NCI-H2029 (cell line): ENCODE measurements at regions not wholly inside any gene's neighbourhood (a gene's known extent, or its start where the extent isn't known, plus 50 kb on each side); places are given as distances from the start of the nearest gene placed in this dataset.

Source experiments
- DNase-seq: peaks from one replicate; lab custom pipeline; 2025; lab: John Stamatoyannopoulos, UW

DNA sequence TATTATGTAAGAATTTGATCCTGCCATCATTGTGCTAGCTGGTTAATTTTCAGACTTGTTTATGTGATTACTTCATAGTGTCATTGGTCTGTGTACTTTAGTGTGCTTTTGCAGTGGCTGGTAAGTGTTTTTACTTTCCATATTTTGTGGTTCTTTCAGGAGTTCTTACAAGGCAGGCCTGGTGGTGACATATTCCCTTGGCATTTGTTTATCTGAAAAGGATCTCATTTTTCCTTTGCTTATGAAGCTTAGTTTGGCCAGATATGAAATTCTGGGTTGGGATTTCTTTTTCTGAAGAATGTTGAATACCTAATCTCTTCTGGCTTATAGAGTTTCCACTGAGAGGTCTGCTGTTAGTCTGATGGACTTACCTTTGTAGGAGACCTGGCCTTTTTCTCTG lies 72.8 kb upstream of the MC4R start:
- DNase-seq, result no peak

DNA sequence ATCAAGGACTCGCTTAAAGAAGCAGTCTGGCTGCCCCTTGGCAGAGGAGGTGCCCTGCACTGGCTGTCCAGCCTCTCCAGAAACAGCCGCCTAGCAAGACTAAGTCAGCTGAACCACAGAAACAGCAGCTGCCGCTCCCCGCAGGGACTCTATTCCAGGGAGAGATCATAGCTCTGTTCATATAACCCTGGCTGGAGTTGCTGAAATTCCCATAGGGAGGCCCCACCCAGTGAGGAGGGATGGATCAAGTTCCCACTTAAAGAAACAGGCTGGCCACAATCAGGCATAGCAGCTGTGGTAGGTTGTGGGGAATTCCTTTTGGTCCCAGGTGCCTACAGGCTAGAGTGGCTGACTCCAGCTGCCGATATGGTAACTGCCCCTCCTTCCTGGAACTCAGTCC lies 74.2 kb upstream of the MC4R start:
- DNase-seq, result no peak

GRCh38 chr18:60448487-60449267 lies 76.1 kb upstream of the MC4R start:
- no peak for DNase-seq

DNA sequence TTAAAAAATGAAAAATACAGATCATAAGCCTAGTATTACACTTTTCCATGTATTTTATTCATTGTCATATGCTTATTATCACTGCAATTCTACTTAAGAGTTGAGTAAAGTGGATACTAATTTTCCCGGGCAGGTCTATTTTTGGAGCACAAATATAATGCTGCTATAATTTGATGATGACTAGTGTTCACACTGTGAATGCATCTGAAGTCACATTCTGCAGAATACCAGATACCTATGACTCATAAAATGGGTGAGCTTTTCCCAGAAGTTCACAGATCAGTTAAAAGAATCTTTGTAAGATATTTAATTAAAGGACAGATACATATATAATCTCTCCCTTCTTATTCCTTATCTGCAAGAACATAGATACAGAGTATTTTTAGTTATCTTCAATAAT lies 79.8 kb upstream of the MC4R start:
- DNase-seq, result no peak

DNA sequence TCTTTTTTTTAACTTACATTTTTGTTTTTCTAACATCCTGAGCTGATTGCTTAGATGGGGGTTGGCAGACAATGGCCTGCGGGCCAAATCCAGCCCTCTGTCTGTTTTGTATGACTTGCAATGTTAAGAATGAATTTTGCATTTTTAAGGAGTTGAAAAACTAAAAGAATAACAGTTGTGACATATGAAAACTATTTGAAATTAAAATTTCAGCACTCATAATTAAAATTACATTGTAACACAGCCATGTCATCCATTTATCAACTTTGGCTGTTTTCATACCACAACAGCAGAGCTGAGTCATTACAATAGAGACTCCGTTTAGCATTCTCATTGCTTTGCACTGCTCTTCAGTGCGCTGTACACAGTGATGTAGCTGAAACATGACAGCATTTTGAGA lies 94.1 kb upstream of the MC4R start:
- DNase-seq, result no peak

- no peak for DNase-seq
These were observed 97.0 kb upstream of the MC4R start for GRCh38 chr18:60469387-60470100.

DNA sequence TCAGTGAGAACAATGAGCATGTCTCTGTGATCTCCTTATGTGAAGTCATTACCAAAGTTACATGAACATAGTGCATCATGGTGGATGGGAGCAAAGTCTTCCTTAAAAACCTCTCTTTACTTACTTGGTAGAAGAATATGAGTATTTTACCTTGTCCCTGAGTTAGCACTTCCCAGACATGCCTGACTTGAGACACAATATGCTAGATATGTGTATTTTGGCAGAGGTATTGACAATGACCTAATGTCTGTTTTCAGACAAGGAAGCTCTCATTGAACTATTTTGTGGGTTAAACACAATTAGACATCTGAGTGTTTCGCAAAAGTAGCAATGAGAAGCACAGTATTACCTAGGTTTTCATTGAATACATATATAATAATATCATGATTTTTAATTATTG lies 99.1 kb upstream of the MC4R start:
- peak; percentile 63 for DNase-seq

GRCh38 chr18:60485201-60485600 lies 112.6 kb upstream of the MC4R start:
- DNase-seq, result no peak

DNA sequence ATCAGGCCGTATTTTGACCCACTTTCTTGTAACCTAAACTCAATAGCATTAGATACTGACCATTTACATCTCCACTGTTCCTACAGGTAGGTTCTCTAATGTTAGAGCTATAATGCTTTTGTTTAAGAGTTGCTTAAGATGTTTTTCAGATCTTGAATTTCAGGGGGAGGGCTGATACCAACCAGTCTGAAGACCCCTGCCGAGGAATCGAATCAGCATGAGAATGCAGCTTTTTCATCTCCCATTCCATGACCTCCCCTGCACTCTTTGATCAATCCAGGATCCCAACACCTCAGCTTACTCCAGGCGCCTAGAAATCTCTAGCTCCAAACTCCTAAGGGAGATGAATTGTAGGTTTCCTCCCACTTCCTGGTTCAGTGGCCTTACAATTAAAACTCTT lies 120.5 kb upstream of the MC4R start:
- DNase-seq, result no peak

DNA sequence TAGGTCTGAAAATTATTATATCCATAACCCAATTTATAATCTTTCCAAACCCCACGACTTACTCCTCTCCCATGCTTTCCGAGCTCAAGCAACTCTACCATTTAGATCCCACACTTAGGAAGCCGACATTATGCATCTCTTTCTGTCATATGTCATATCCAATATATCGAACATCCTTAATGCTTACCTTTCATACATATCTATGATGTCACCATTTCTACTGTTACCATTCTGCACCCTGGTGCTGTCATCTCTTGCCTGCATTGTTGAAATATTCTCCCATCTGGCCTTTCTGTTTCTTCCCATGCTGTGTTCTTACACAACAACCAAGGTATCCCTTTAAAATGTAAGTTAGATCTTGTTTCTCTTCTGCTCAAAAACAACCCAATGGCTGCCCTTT lies 127.1 kb upstream of the MC4R start:
- DNase-seq, result no peak

DNA sequence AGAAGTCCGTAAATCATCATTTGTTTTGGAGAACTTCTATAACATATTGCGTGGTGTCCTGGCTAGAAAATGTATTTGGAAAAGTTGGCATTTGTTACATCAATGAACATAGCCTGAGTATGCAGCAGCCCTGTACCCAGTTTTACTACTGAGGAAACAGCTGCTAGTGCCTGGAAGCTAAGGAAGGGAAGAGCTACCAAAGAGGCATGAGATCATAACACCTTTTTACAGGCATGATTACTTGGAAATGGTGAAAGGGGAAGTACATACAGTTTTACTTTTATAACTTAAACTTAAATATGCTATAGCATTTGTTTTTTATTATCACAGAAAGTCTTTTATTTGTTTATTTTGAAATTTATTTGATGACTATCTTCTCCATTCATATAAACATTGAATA lies 128.4 kb upstream of the MC4R start:
- DNase-seq, result no peak

DNA sequence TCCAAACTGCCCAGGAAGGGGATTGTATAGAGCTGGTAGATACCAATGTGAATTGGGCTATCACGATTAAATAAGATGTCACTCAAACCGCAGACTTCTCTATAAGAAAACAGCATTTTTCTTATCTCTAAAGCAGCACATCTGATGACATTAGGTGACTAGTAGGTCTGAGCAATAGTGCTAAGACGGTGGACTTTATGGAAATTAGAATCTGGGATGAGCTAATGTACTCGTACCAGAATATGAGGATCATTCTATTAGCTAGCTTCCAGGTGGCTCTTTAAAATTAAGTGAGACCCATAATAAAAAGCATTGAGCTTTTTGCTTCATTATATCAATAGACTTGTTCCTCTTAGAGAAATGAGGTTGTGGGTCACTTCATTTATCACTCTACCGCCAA lies 130.0 kb upstream of the MC4R start:
- no peak for DNase-seq

DNA sequence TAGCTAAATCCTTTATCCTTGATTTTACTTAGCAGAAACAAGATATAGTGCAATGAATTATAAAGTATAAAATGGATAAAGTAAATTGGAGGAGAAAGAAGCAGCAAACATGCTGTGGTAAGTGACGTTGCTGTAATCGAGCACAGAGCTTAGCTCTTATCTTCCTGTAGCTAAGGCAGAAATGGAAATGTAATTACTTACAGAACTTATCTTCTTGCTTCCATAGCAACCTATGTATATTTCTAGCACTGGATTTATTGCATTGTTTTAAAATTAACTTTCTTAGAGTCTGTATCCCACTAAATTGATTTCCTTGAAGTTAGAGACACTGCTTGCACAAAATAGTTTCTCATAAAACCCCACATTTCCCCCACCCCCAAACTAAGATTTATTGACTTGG lies 130.6 kb upstream of the MC4R start:
- no peak for DNase-seq

DNA sequence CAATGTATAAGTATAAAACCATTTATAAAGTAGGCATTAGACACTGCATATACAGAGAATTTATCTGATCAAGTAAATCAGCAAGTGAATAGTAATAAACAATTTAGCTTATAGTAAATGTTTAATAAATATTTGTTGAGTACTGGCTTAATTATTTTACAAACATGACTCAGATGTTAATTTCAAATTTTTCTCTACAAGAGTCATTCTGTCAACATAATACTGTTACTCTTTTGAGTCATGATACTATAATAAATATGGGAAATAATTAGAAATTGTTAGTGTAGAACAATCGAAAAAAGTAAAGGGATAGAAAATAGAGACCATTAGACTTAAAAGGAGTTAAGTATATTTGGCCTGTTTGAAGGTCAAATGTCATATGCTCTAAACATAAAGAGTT lies 133.6 kb upstream of the MC4R start:
- no peak for DNase-seq

DNA sequence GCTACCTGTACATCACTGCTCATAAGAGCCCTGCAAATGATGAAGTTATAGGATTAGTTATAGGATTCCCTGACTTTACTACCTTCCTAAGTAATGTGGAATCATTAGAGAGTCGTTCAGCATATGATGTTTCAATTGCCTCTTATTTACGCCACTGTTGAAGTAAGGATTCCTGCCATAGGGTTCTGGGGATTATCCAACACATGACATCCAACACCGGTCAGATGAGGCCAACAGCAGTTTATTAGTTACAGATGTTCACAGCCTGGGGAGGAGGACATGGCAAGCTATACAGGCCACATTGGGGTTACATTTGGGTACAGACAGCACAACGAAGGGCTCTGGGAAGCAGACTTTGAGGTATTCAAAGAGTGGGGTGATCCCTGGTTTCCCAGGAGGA lies 134.1 kb upstream of the MC4R start:
- DNase-seq, result no peak

DNA sequence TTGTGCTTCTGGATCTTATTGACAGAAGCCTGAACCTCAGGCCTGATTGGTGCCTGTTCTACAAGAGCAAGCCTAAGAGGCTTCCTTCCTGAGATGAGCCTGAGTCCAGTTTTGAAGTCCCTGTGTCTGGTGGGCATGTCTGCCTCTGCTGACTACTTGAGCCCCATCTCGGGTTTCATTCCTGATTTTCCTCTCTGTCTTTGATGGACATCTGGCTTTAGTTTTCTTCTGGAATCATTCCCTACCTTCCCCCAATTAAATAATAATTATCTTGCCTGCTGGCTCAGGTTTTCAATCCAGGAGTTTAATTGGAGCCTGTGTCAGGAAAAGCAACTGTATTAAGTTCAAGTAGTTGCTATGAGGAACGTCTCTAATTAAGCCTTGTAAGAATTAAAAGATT lies 135.5 kb upstream of the MC4R start:
- DNase-seq, result no peak

DNA sequence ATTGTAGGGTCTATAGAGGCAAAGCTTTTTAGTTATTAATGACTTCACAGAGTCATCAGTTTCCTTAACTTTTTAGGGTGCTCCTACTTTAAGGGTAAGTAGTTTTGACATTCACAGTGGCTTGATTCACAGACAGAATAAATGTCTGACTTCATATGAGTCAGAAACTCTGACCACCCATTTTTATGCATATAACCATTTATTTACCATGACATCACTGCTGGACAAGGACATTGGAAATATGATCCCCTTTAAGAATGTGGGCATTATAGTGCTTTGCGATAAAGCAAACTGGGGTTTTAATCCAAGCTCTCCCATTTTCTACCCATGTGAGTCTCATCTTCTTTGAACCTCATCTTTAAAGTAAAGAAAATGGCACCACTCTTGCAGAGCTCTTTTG lies 162.0 kb upstream of the MC4R start:
- no peak for DNase-seq

GRCh38 chr18:60537074-60537473 lies 164.5 kb upstream of the MC4R start:
- no peak for DNase-seq

DNA sequence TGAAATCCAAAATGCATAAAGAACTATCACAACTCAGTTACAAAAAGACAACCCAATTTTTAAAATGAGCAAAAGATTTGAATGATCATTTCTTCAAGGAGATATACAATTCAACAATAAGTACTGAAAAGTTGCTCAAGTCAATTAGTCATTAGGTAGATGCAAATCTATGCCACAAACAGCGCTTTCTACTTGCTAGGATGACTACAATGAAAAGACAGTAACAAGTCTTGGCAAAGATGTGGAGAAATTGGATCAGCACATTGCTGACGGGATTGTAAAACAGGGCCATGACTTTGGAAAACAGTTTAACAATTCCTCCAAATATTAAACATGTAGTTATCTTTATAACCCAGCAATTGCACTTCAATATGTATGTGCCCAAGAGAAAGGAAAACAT lies 166.3 kb upstream of the MC4R start:
- no peak for DNase-seq

GRCh38 chr18:60541661-60542060 lies 169.1 kb upstream of the MC4R start:
- no peak for DNase-seq

DNA sequence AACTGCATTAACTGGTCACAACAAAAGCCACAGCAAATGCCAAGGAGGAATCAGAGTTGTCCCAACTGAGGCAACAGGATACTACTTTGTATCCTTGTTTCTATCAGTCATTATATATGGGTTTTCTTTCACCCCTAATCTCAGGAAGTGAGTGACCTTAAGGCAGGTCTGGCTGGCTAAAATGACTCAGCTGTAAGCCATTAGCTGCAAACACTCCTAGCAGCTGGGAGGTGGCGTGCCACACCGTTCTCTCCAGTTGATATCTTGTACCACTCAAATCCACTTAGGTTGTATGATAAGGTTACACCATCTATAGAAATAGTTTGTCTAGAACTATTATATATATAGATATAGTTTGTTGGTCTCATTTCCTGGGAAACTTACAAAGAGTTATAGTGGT lies 171.1 kb upstream of the MC4R start:
- no peak for DNase-seq

DNA sequence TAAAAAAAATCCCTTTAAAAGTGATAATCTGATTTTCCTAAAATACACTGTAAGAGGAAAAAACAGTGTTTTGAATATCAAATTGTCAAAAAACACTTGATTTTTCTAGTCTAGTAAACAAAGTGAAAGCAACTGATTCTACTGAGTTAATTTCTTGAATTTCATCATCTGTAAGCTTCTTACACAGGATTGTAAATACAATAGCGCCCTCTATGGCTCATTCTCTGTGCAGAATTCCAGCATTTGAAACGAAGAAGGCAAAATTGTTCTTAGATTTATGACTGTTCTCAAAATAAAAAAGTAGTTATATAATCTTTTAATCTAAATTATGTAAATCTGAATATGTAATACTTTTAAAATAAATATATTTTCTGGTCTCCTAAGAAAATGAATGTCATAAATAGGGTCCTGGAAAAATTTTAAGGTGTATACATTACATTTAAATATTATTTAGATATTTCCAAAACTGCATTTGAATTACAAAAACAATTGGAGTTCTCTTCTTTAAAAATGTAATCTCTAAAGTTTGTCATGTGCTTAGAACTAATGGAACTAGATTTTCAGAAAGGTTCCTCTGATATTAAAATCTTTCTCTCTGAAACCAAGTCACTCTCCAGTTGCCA lies 176.9 kb upstream of the MC4R start:
- DNase-seq, result peak; percentile 68

GRCh38 chr18:60552948-60553347 lies 180.4 kb upstream of the MC4R start:
- DNase-seq, result no peak
